ENCODE measurements at regions not wholly inside any gene's neighbourhood (a gene's known extent, or its start where the extent isn't known, plus 50 kb on each side); places are given as distances from the start of the nearest gene placed in this dataset.

GRCh38 chr10:61021926-61022325 is 77.9 kb upstream of the RHOBTB1 start:
- TF ChIP-seq POLR2A (IDR thresholded peaks at IDR 0.05): no peak
- TF ChIP-seq, protein P1, sequence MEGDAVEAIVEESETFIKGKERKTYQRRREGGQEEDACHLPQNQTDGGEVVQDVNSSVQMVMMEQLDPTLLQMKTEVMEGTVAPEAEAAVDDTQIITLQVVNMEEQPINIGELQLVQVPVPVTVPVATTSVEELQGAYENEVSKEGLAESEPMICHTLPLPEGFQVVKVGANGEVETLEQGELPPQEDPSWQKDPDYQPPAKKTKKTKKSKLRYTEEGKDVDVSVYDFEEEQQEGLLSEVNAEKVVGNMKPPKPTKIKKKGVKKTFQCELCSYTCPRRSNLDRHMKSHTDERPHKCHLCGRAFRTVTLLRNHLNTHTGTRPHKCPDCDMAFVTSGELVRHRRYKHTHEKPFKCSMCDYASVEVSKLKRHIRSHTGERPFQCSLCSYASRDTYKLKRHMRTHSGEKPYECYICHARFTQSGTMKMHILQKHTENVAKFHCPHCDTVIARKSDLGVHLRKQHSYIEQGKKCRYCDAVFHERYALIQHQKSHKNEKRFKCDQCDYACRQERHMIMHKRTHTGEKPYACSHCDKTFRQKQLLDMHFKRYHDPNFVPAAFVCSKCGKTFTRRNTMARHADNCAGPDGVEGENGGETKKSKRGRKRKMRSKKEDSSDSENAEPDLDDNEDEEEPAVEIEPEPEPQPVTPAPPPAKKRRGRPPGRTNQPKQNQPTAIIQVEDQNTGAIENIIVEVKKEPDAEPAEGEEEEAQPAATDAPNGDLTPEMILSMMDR (IDR thresholded peaks at IDR 0.05): no peak
- Histone ChIP-seq H3K27ac (no peak overlapping the region), H3K36me3 (replicated peaks in 1 of 2) (no peaks in the 10 kb centered on the region), H3K4me1 (replicated peaks in 1 of 2) (no peaks in the 10 kb centered on the region), H3K4me3 (no peak overlapping the region), H3K27me3 (no peaks in the 10 kb centered on the region), H3K9me3 (replicated peaks in 1 of 3) (no peaks in the 10 kb centered on the region)
- intact Hi-C loops (cut with DNase I): no loop called here
- DNase-seq: no peak
- 85 to 92% (median 90%) methylated on average over 2 of the region's 2 CpGs for WGBS, 4 donors

GRCh38 chr10:61020420-61021158 is 76.6 kb upstream of the RHOBTB1 start:
- TF ChIP-seq, protein P1 (IDR thresholded peaks at IDR 0.05): no peak
- no peak for TF ChIP-seq POLR2A (IDR thresholded peaks at IDR 0.05)
- H3K9me3 ChIP-seq (replicated peaks in 1 of 3): no peaks in the 10 kb centered on the region
- DNase-seq: no peak
- H3K4me1 ChIP-seq (replicated peaks in 1 of 2): no peaks in the 10 kb centered on the region
- intact Hi-C loops (cut with DNase I): no loop called here
- H3K36me3 ChIP-seq (replicated peaks in 1 of 2): no peaks in the 10 kb centered on the region
- no peaks in the 10 kb centered on the region for H3K27me3 ChIP-seq
- H3K4me3 ChIP-seq: no peak overlapping the region
- H3K27ac ChIP-seq: no peak overlapping the region
- WGBS, 4 donors: 83 to 94% (median 91%) methylated on average over 3 of the region's 3 CpGs

- intact Hi-C loops (cut with DNase I): no loop called here
- no peak for DNase-seq
- Histone ChIP-seq H3K36me3 (replicated peaks in 1 of 2) (no peaks in the 10 kb centered on the region), H3K27me3 (no peaks in the 10 kb centered on the region), H3K4me3 (no peak overlapping the region), H3K9me3 (replicated peaks in 1 of 3) (no peaks in the 10 kb centered on the region), H3K27ac (no peak overlapping the region), H3K4me1 (replicated peaks in 1 of 2) (no peaks in the 10 kb centered on the region)
- no peak for TF ChIP-seq POLR2A (IDR thresholded peaks at IDR 0.05)
- TF ChIP-seq, protein P1 (IDR thresholded peaks at IDR 0.05): no peak
These were observed 74.2 kb upstream of the RHOBTB1 start for GRCh38 chr10:61018146-61018545.

DNA sequence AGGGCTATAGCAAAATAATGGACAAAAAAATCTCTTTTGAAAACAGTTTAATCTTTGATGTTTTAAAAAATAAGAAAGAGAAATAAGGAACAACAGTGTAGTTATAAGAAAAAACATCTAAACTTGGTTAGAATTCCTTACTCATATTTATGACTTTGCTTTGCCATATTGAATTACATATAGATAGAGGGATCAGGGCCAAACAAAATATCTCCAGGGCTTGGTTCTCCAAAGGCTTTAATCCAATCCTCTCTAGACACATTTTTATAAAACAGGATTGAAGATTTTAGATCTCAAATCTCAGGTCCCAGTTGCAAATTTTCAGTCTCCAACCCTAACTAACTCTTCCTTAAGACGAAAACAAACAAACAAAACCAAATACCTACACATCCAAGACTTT is 72.6 kb upstream of the RHOBTB1 start:
- TF ChIP-seq, protein P1 (IDR thresholded peaks at IDR 0.05): no peak
- TF ChIP-seq POLR2A (IDR thresholded peaks at IDR 0.05): no peak
- WGBS, 4 donors: 90 to 98% (median 94%) methylated on average over 1 of the region's 1 CpG

More for the DNA sequence above, 72.6 kb upstream of the RHOBTB1 start:
- Histone ChIP-seq H3K4me3 (no peak overlapping the region), H3K9me3 (replicated peaks in 1 of 3) (no peaks in the 10 kb centered on the region), H3K36me3 (replicated peaks in 1 of 2) (no peaks in the 10 kb centered on the region), H3K27me3 (no peaks in the 10 kb centered on the region), H3K4me1 (replicated peaks in 1 of 2) (no peaks in the 10 kb centered on the region), H3K27ac (no peak overlapping the region)
- DNase-seq: no peak
- intact Hi-C loops (cut with DNase I): no loop called here
